Motor neuron (in vitro differentiated cells): ENCODE measurements at regions not wholly inside any gene's neighbourhood (a gene's known extent, or its start where the extent isn't known, plus 50 kb on each side); places are given as distances from the start of the nearest gene placed in this dataset.
"Not testable (repeated sequence)": the region's sequence is repeated elsewhere in the genome, so short reads cannot be mapped to it uniquely, and the experiment has no call there.

ENCODE experiments used
- ATAC-seq, 8 experiments: fragments of 200-7000 bp; cut with Tn5 transposase; replicated peaks in 6 of 8; 2 replicates each; pipeline ENCODE4 v1.8.0; 2021; ENCODE audit warnings: mild to moderate bottlenecking in 8 of 8, moderate library complexity in 8 of 8
- H3K27ac ChIP-seq, 2 donors: fragments of 250-450 bp; sonication (Bioruptor Pico); 2 replicates each; pipeline ENCODE4 v1.9.0; 2021; ENCODE audit warnings: antibody characterized with exemption in 2 of 2, mild to moderate bottlenecking in 2 of 2, moderate library complexity in 1 of 2
- H3K4me1 ChIP-seq, 2 donors: fragments of 250-450 bp; sonication (Bioruptor Pico); replicated peaks in 1 of 2; 2 replicates each; pipeline ENCODE4 v1.6.1; 2021; ENCODE audit warnings: antibody characterized with exemption in 2 of 2, mild to moderate bottlenecking in 2 of 2, moderate library complexity in 1 of 2
- H3K4me3 ChIP-seq, 5 donors: fragments of 250-450 bp; sonication (Bioruptor Pico); 2 replicates each; pipeline ENCODE4 v1.9.0; 2021; ENCODE audit warnings: antibody characterized with exemption in 5 of 5, mild to moderate bottlenecking in 5 of 5, moderate library complexity in 4 of 5
- WGBS, 10 experiments: fragments of 450-650 bp; shearing (Covaris generic); methylation state at CpG; one replicate each; pipeline ENCODE4 v1.0.0; 2022; 5-methylcytosine and 5-hydroxymethylcytosine counted together
- in situ Hi-C, 9 experiments: fragments of 400-800 bp; cut with MboI; loops; one replicate each; pipeline ENCODE4 v1.15.0; 2021; ENCODE audit warnings: low sequenced_read_pairs in 9 of 9, low pct_unique_long_range_greater_than_20kb in 2 of 9; ENCODE audit not compliant: unreplicated experiment in 9 of 9

- Histone ChIP-seq H3K4me1 (no peaks in the 10 kb centered on the region), H3K4me3 (no peak overlapping the region), H3K27ac (no peak overlapping the region)
- peak in 7 of 8 experiments; percentile 26 to 72 (median 57) for ATAC-seq
- in situ Hi-C loops = no loop called here
- 15 to 75% (median 57%) methylated on average over 6 to 28 of the region's 34 CpGs for WGBS, 10 experiments
These were observed 445.4 kb upstream of the DEFB115 start for GRCh38 chr20:30811885-30812671.

GRCh38 chr20:30812739-30813411 is 444.6 kb upstream of the DEFB115 start:
- no peak overlapping the region for H3K4me3 ChIP-seq
- no peak for ATAC-seq
- 39 to 73% (median 63%) methylated on average over 20 to 27 of the region's 27 CpGs for WGBS, 10 experiments
- in situ Hi-C loops = no loop called here
- no peak overlapping the region for H3K27ac ChIP-seq
- no peaks in the 10 kb centered on the region for H3K4me1 ChIP-seq

DNA sequence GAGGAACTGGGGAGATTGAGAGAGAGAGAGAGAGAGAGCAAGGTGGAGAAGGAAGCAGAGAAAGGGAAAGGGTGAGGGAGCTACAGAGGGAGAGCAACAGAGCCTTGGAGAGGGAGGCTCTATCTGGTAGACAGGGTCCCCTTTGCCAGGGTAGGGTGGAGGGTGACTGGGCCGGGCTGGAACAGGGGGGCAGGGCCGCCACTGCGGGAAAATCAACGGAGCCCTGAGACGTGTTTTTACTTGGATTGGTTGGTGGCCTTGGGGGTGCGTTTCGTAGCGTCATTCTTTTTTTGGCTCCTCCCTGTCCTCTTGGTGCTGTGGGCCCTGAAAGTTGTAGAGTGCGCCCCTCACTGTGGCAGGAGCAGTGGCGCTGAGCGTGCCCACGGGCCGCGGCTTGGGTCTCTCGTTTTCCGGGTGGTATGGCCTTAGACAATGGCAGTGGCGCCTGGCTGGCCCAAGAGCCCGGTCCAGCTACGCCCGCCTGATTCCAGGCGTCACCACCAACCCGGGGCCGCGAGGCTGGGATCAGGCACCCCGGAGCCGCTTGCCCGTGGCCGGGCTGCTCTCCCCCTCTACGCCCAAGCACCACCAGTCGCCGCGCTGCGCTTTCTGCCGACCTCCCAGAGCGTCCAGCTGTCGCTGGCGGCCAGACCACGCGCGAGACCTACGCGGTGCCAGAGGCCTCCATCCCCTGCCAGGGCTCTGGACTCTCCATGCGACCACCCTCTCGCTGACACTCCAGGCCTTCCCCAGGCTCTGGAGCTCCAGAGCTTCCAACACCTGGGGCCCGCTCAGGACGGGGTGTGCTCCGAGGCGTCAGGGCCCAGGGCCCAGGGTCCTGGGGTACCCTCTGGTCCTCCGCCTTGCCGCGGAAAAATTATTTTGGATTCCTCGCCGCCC is 443.8 kb upstream of the DEFB115 start:
- ATAC-seq, H3K4me3 ChIP-seq, H3K4me1 ChIP-seq, H3K27ac ChIP-seq, in situ Hi-C loops: not testable (repeated sequence)
- WGBS, 10 experiments = 39 to 86% (median 75%) methylated on average over 13 to 34 of the region's 53 CpGs

GRCh38 chr20:30814312-30814639 is 443.2 kb upstream of the DEFB115 start:
- in situ Hi-C loops, H3K27ac ChIP-seq, ATAC-seq, H3K4me3 ChIP-seq, H3K4me1 ChIP-seq: not testable (repeated sequence)
- whole genome bisulfite sequencing, 10 experiments = 40 to 80% (median 61%) methylated on average over 3 to 12 of the region's 24 CpGs; no CpG with 5 or more reads in 5 of the 10 experiments

DNA sequence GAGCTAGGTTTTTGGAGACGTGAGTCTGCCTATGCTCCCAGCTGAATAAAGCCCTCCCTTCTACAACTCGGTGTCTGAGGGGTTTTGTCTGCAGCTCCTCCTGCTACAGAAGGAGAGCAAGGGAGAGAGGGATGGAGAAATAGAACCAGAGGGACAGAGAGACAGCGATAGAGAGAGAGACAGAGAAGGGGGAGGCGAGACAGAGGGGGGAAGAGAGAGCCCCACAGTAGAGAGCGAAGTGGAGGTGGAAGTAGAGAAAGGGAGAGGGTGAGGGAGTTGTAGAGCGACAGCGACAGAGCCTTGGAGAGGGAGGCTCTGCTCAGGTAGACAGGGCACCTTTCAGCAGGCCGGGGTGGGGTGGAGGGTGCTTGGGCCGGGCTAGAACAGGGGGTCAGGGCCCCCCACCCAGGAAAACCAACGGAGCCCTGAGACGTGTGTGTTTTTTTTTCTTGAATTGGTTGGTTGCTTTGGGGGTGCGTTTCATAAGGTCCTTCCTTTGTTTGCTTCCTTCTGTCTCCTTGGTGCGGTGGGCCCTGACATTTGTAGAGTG is 442.4 kb upstream of the DEFB115 start:
- H3K4me1 ChIP-seq, in situ Hi-C loops, H3K27ac ChIP-seq, H3K4me3 ChIP-seq, ATAC-seq: not testable (repeated sequence)
- WGBS, 10 experiments = 37 to 90% (median 52%) methylated on average over 7 to 13 of the region's 13 CpGs

GRCh38 chr20:30815577-30816181 is 441.8 kb upstream of the DEFB115 start:
- H3K27ac ChIP-seq = no peak overlapping the region
- in situ Hi-C loops = no loop called here
- WGBS, 10 experiments = 40 to 76% (median 69%) methylated on average over 1 to 26 of the region's 38 CpGs
- no peaks in the 10 kb centered on the region for H3K4me1 ChIP-seq
- H3K4me3 ChIP-seq = no peak overlapping the region
- ATAC-seq = no peak

DNA sequence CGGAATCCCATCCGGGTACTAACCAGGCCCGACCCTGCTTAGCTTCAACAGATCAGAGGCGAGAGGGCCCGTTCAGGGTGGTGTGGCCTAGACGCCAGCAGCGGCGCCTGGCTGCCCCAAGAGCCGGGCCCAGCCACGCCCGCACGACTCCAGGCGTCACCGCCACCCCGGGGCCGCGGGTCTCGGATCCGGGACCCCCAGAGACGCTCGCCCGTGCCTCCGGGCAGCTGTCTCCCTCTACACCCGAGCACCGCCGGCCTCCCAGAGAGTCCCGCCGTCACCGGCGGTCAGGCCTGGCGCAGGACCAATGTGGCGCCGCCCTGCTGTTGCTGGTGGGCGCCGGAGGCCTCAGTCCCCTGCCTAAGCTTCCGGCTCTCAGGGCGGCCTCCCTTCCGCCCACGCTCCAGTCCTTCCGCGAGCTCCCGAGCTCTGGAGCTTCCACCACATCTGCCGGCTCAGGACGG is 441.2 kb upstream of the DEFB115 start:
- in situ Hi-C loops = no loop called here
- peak in 2 of 8 experiments; percentile 92 to 98 for ATAC-seq
- 43 to 85% (median 71%) methylated on average over 8 to 31 of the region's 44 CpGs for WGBS, 10 experiments
- Histone ChIP-seq H3K4me3 (no peak overlapping the region), H3K4me1 (no peaks in the 10 kb centered on the region), H3K27ac (no peak overlapping the region)

DNA sequence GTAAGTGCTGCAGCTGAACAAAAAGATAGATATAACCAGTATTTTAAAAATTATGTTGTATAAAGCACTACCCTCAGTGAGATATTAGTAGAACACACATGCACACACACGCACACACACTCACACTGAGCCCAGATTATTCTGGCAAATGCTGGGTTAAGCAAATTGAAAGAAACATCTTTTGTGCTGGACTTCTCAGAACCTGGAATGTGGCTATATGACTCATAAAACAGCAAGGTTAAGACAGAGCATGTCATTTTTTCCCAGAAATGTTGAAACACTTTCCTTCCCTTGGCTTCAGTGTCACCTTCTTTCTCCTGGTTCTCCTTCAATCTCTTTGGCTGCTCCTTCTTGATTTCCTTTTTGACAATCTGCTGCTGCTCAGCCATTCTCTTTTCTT is 435.8 kb upstream of the DEFB115 start:
- ATAC-seq, in situ Hi-C loops: not testable (repeated sequence)

GRCh38 chr20:30824666-30825065 is 432.8 kb upstream of the DEFB115 start:
- H3K4me1 ChIP-seq, ATAC-seq, H3K4me3 ChIP-seq, H3K27ac ChIP-seq, in situ Hi-C loops: not testable (repeated sequence)
- WGBS, 10 experiments = 10 to 81% (median 72%) methylated on average over 1 to 5 of the region's 7 CpGs

More for the DNA sequence above, 435.8 kb upstream of the DEFB115 start:
- 11 to 82% (median 67%) methylated on average over 1 of the region's 1 CpG; no CpG with 5 or more reads in 1 of the 10 experiments for WGBS, 10 experiments
- not testable (repeated sequence) for H3K27ac ChIP-seq, H3K4me3 ChIP-seq, H3K4me1 ChIP-seq

DNA sequence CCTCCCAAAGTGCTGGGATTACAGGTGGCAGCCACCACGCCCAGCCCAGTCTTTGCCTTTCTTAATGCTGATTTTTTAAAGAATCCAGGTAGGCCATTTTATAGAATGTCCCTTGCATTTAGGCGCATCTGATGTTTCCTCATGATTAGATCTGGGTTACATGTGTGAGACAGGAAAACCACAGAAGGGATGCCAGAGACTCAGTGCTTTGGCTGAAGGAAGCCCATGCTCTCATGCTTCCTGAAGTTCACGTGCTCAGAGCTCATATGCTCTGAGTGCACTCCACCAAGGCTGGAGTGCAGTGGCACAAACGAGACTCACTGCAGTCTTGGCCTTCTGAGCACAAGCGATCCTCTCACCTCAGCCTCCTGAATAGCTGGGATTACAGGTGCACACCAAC is 411.5 kb upstream of the DEFB115 start:
- ATAC-seq, H3K4me3 ChIP-seq, in situ Hi-C loops, H3K4me1 ChIP-seq, H3K27ac ChIP-seq: not testable (repeated sequence)
- 0 to 100% (median 53%) methylated on average over 1 to 5 of the region's 5 CpGs; no CpG with 5 or more reads in 2 of the 10 experiments for WGBS, 10 experiments

GRCh38 chr20:30868271-30868670 is 389.2 kb upstream of the DEFB115 start:
- ATAC-seq, H3K4me1 ChIP-seq, H3K27ac ChIP-seq, in situ Hi-C loops, H3K4me3 ChIP-seq: not testable (repeated sequence)
- WGBS, 10 experiments = 0 to 75% (median 5%) methylated on average over 1 to 8 of the region's 12 CpGs; no CpG with 5 or more reads in 7 of the 10 experiments

DNA sequence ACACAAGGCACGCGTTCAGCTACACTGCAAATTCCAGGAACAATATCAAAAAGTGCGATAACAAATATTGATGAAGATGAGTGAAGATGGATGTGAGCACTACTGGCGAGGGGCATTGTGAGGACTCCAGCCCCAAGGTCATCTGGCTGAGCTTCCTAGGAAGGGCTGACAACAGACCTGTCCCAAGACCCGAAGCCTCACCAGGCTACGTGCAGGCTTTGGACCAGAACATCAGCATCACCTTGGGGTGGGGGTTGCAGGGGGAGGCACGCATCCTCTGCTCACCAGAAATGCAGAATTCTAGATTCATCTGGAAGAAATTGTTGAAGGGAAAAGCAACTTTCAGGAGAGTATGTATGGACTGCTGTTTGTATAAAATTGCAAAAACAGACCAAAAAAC is 386.3 kb upstream of the DEFB115 start:
- H3K4me1 ChIP-seq, H3K27ac ChIP-seq, in situ Hi-C loops, ATAC-seq, H3K4me3 ChIP-seq: not testable (repeated sequence)
- 27 to 70% (median 53%) methylated on average over 1 to 7 of the region's 7 CpGs; no CpG with 5 or more reads in 2 of the 10 experiments for WGBS, 10 experiments
